HFFc6 (cell line): ENCODE measurements at regions not wholly inside any gene's neighbourhood (a gene's known extent, or its start where the extent isn't known, plus 50 kb on each side); places are given as distances from the start of the nearest gene placed in this dataset.

Experiments used
- DNase-seq: peaks from one replicate; pipeline ENCODE4 v3.0.0-alpha.2; 2018
- H3K27ac Mint-ChIP-seq: 2 replicates; pipeline ENCODE4 v1.8.0; 2020; ENCODE audit warnings: mild to moderate bottlenecking, mixed read lengths
- H3K27me3 Mint-ChIP-seq: 2 replicates; pipeline ENCODE4 v1.8.0; 2021; ENCODE audit warnings: mild to moderate bottlenecking, moderate library complexity, mixed read lengths; ENCODE audit not compliant: insufficient read depth
- H3K36me3 Mint-ChIP-seq: 2 replicates; pipeline ENCODE4 v1.8.0; 2021; ENCODE audit warnings: low read depth, mixed read lengths
- H3K4me1 Mint-ChIP-seq: 2 replicates; pipeline ENCODE4 v1.8.0; 2020; ENCODE audit warnings: low read depth, mixed read lengths
- H3K4me3 Mint-ChIP-seq: 2 replicates; pipeline ENCODE4 v1.8.0; 2020; ENCODE audit warnings: mild to moderate bottlenecking, moderate library complexity, mixed read lengths
- H3K9me3 Mint-ChIP-seq: 2 replicates; pipeline ENCODE4 v1.8.0; 2020; ENCODE audit warnings: mild to moderate bottlenecking, mixed read lengths
- CTCF ChIP-seq: fragments of 200-600 bp; sonication (generic); IDR thresholded peaks from 2 replicates; pipeline ENCODE4 v1.5.0; 2021; ENCODE audit warnings: antibody characterized with exemption, mild to moderate bottlenecking

GRCh38 chr2:120920454-120921148, 184.9 kb downstream of the GLI2 start:
- H3K27ac Mint-ChIP-seq = peak overlapping the region; percentile 99
- TF ChIP-seq CTCF = no peak
- DNase-seq = no peak
- no peaks in the 10 kb centered on the region for H3K9me3 Mint-ChIP-seq
- H3K4me1 Mint-ChIP-seq = peaks cover 66% of the 10 kb centered on the region
- peaks cover 17% of the 10 kb centered on the region for H3K36me3 Mint-ChIP-seq
- H3K4me3 Mint-ChIP-seq = peak overlapping the region; percentile 77
- H3K27me3 Mint-ChIP-seq = peaks cover 25% of the 10 kb centered on the region

- peak overlapping the region; percentile 99 for H3K27ac Mint-ChIP-seq
- no peaks in the 10 kb centered on the region for H3K9me3 Mint-ChIP-seq
- H3K27me3 Mint-ChIP-seq = peaks cover 29% of the 10 kb centered on the region
- no peak for TF ChIP-seq CTCF
- H3K36me3 Mint-ChIP-seq = peaks cover 20% of the 10 kb centered on the region
- 0 out of 2 replicates have a peak overlapping the region, but pooled peaks have one; percentile 77 for H3K4me3 Mint-ChIP-seq
- peaks cover 58% of the 10 kb centered on the region for H3K4me1 Mint-ChIP-seq
- no peak for DNase-seq
Observed at GRCh38 chr2:120921457-120921856, 185.8 kb downstream of the GLI2 start.

GRCh38 chr2:120922571-120923332, 187.1 kb downstream of the GLI2 start:
- peaks cover 45% of the 10 kb centered on the region for H3K4me1 Mint-ChIP-seq
- H3K4me3 Mint-ChIP-seq = no peak overlapping the region
- no peak for DNase-seq

GRCh38 chr2:120923426-120923825, 187.8 kb downstream of the GLI2 start:
- peaks cover 39% of the 10 kb centered on the region for H3K4me1 Mint-ChIP-seq
- peaks cover 35% of the 10 kb centered on the region for H3K36me3 Mint-ChIP-seq
- DNase-seq = no peak
- no peak overlapping the region for H3K27ac Mint-ChIP-seq
- H3K4me3 Mint-ChIP-seq = no peak overlapping the region
- H3K9me3 Mint-ChIP-seq = no peaks in the 10 kb centered on the region
- no peak for TF ChIP-seq CTCF
- H3K27me3 Mint-ChIP-seq = peaks cover 31% of the 10 kb centered on the region

More at GRCh38 chr2:120922571-120923332, 187.1 kb downstream of the GLI2 start:
- Mint-ChIP-seq H3K27ac (no peak overlapping the region), H3K9me3 (no peaks in the 10 kb centered on the region), H3K36me3 (peaks cover 32% of the 10 kb centered on the region), H3K27me3 (peaks cover 33% of the 10 kb centered on the region)
- TF ChIP-seq CTCF = no peak

- peaks cover 24% of the 10 kb centered on the region for H3K4me1 Mint-ChIP-seq
- DNase-seq = no peak
- H3K27me3 Mint-ChIP-seq = peaks cover 29% of the 10 kb centered on the region
- H3K9me3 Mint-ChIP-seq = no peaks in the 10 kb centered on the region
- TF ChIP-seq CTCF = no peak
- H3K27ac Mint-ChIP-seq = no peak overlapping the region
- H3K36me3 Mint-ChIP-seq = peaks cover 39% of the 10 kb centered on the region
- H3K4me3 Mint-ChIP-seq = no peak overlapping the region
Observed at GRCh38 chr2:120924924-120925323, 189.3 kb downstream of the GLI2 start.
